H1 (cell line): ENCODE measurements at regions not wholly inside any gene's neighbourhood (a gene's known extent, or its start where the extent isn't known, plus 50 kb on each side); places are given as distances from the start of the nearest gene placed in this dataset.

Experiments used
- CTCF ChIA-PET: fragments of 300-600 bp; sonication (Branson Sonifier 250); formaldehyde crosslinking; loops from one replicate; lab custom pipeline; 2021; ENCODE audit not compliant: partially characterized antibody; lab: Charles Lee
- POLR2A ChIA-PET: fragments of 300-600 bp; sonication (Branson Sonifier 250); formaldehyde crosslinking; loops from one replicate; lab custom pipeline; 2021; ENCODE audit warnings: inconsistent platforms; ENCODE audit not compliant: partially characterized antibody; lab: Charles Lee
- DNase-seq, 2 experiments: peaks; one replicate each; pipeline versions ENCODE4 v3.0.0 to v3.0.0-alpha.2; 2010 to 2022; ENCODE audit warnings: low spot score in 2 of 2, low read depth in 1 of 2, mixed read lengths in 1 of 2
- FAIRE-seq: peaks from 2 replicates; lab custom pipeline; 2011; peaks lifted over from hg19 to GRCh38; lab: Jason Lieb, UNC
- H2AFZ ChIP-seq: 2 replicates; pipeline ENCODE4 v1.8.1; 2012; ENCODE audit warnings: low read length, inconsistent platforms
- H2AK5ac ChIP-seq: 2 replicates; pipeline ENCODE4 v1.6.1; 2013; ENCODE audit warnings: low read depth, low read length
- H2BK120ac ChIP-seq: replicated peaks from 2 replicates; pipeline ENCODE3; 2013; ENCODE audit warnings: low read depth, low read length, inconsistent platforms
- H2BK12ac ChIP-seq: 2 replicates; pipeline ENCODE4 v1.6.1; 2013; ENCODE audit warnings: low read depth, low read length
- H2BK15ac ChIP-seq: 2 replicates; pipeline ENCODE4 v1.6.1; 2013; ENCODE audit warnings: low read length
- H2BK20ac ChIP-seq: 2 replicates; pipeline ENCODE4 v1.6.1; 2013; ENCODE audit warnings: low read length
- H2BK5ac ChIP-seq: 2 replicates; pipeline ENCODE4 v1.6.1; 2013; ENCODE audit warnings: low read depth, low read length
- H3K14ac ChIP-seq: 2 replicates; pipeline ENCODE4 v1.6.1; 2013; ENCODE audit warnings: inconsistent platforms; ENCODE audit not compliant: insufficient read length
- H3K18ac ChIP-seq: 2 replicates; pipeline ENCODE4 v1.6.1; 2013; ENCODE audit warnings: low read length; ENCODE audit errors: extremely low read depth
- H3K23ac ChIP-seq: 2 replicates; pipeline ENCODE4 v1.6.1; 2013; ENCODE audit warnings: inconsistent platforms; ENCODE audit not compliant: insufficient read length
- H3K23me2 ChIP-seq: 2 replicates; pipeline ENCODE4 v1.6.1; 2013; ENCODE audit warnings: low read depth, low read length
- H3K27ac ChIP-seq: 2 replicates; pipeline ENCODE4 v1.6.1; 2011; ENCODE audit warnings: low read depth, low read length, inconsistent platforms
- H3K27me3 ChIP-seq, 4 experiments: replicated peaks in 1 of 4; 1 replicate in 1 of 4; 2 replicates in 3 of 4; pipeline versions ENCODE4 v1.6.1 to v1.8.1; 2011 to 2013; ENCODE audit warnings: low read length in 3 of 4, mild to moderate bottlenecking in 3 of 4, inconsistent platforms in 2 of 4, mixed read lengths in 2 of 4, moderate library complexity in 1 of 4; ENCODE audit not compliant: control insufficient read depth in 3 of 4, insufficient read depth in 3 of 4; ENCODE audit errors: extremely low read depth in 1 of 4
- H3K36me3 ChIP-seq, 4 experiments: 2 replicates each; pipeline versions ENCODE4 v1.6.1 to v1.8.1; 2011 to 2013; ENCODE audit warnings: mild to moderate bottlenecking in 4 of 4, low read length in 3 of 4, moderate library complexity in 2 of 4, control low read depth in 1 of 4, inconsistent platforms in 1 of 4; ENCODE audit not compliant: insufficient read depth in 4 of 4, control insufficient read depth in 2 of 4
- H3K4ac ChIP-seq: replicated peaks from 2 replicates; pipeline ENCODE3; 2013; ENCODE audit warnings: low read length, low read depth, mixed read lengths, inconsistent platforms; ENCODE audit not compliant: insufficient read length
- H3K4me1 ChIP-seq, 4 experiments: replicated peaks in 1 of 4; 1 replicate in 1 of 4; 2 replicates in 3 of 4; pipeline versions ENCODE4 v1.6.1 to v1.8.1; 2011 to 2013; ENCODE audit warnings: low read length in 3 of 4, inconsistent platforms in 2 of 4, mixed read lengths in 1 of 4; ENCODE audit not compliant: insufficient read depth in 4 of 4, control insufficient read depth in 3 of 4
- H3K4me2 ChIP-seq, 2 experiments: 2 replicates each; pipeline versions ENCODE4 v1.6.1 to v1.8.1; 2011 to 2013; ENCODE audit warnings: low read depth in 2 of 2, low read length in 2 of 2, control low read depth in 1 of 2, inconsistent platforms in 1 of 2, mild to moderate bottlenecking in 1 of 2; ENCODE audit not compliant: insufficient read depth in 1 of 2
- H3K4me3 ChIP-seq, 4 experiments: fragments of 200-600, 300-600 bp in 1 of 4; sonication (generic), shearing (Covaris generic), sonication (Bioruptor Twin) in 1 of 4; 2 replicates each; pipeline versions ENCODE4 v1.5.1 to v1.8.1; 2011 to 2016; ENCODE audit warnings: low read length in 4 of 4, low read depth in 3 of 4, control low read depth in 2 of 4, inconsistent platforms in 2 of 4, mild to moderate bottlenecking in 2 of 4, mixed read lengths in 1 of 4, moderate library complexity in 1 of 4; ENCODE audit not compliant: insufficient read depth in 2 of 4; ENCODE audit errors: extremely low read depth in 1 of 4
- H3K56ac ChIP-seq: replicated peaks from 2 replicates; pipeline ENCODE3; 2013; ENCODE audit warnings: low read depth, mild to moderate bottlenecking, mixed read lengths, low read length, inconsistent platforms; ENCODE audit not compliant: insufficient read length
- H3K79me1 ChIP-seq: 2 replicates; pipeline ENCODE4 v1.6.1; 2013; ENCODE audit warnings: low read depth, low read length, control low read depth
- H3K79me2 ChIP-seq, 2 experiments: 2 replicates each; pipeline versions ENCODE4 v1.6.1 to v1.8.1; 2012 to 2013; ENCODE audit warnings: low read length in 2 of 2, mild to moderate bottlenecking in 2 of 2, inconsistent platforms in 1 of 2; ENCODE audit not compliant: insufficient read depth in 2 of 2, control insufficient read depth in 1 of 2
- H3K9ac ChIP-seq, 4 experiments: replicated peaks in 1 of 4; 1 replicate in 1 of 4; 2 replicates in 3 of 4; pipeline versions ENCODE4 v1.6.1 to v1.8.1; 2011 to 2013; ENCODE audit warnings: low read depth in 3 of 4, low read length in 3 of 4, control low read depth in 2 of 4, mild to moderate bottlenecking in 2 of 4, moderate library complexity in 2 of 4, inconsistent platforms in 1 of 4; ENCODE audit errors: extremely low read depth in 1 of 4
- H3K9me3 ChIP-seq, 2 experiments: 2 replicates each; pipeline versions ENCODE4 v1.6.1 to v1.8.1; 2012 to 2013; ENCODE audit warnings: mild to moderate bottlenecking in 2 of 2, moderate library complexity in 2 of 2, control low read depth in 1 of 2, inconsistent platforms in 1 of 2, low read depth in 1 of 2, low read length in 1 of 2, mixed read lengths in 1 of 2; ENCODE audit not compliant: insufficient read depth in 2 of 2
- H4K20me1 ChIP-seq, 2 experiments: replicated peaks in 1 of 2; 2 replicates each; pipeline versions ENCODE3 to v1.8.1; 2011 to 2013; ENCODE audit warnings: inconsistent platforms in 2 of 2, low read length in 2 of 2, mild to moderate bottlenecking in 1 of 2; ENCODE audit not compliant: insufficient read depth in 2 of 2, control insufficient read depth in 1 of 2
- H4K5ac ChIP-seq: 2 replicates; pipeline ENCODE4 v1.6.1; 2013; ENCODE audit warnings: low read length, low read depth, mixed read lengths, inconsistent platforms; ENCODE audit not compliant: insufficient read length
- H4K8ac ChIP-seq: 2 replicates; pipeline ENCODE4 v1.8.0; 2013; ENCODE audit warnings: mild to moderate bottlenecking, moderate library complexity, low read length, inconsistent platforms; ENCODE audit not compliant: insufficient read depth; ENCODE audit errors: extremely low read depth
- H4K91ac ChIP-seq: replicated peaks from 2 replicates; pipeline ENCODE3; 2013; ENCODE audit warnings: low read length, mixed read lengths, inconsistent platforms; ENCODE audit not compliant: insufficient read length
- ATF2 ChIP-seq: IDR thresholded peaks from 2 replicates; pipeline ENCODE4 v1.6.1; 2012; ENCODE audit warnings: low read length, inconsistent platforms
- CBX5 ChIP-seq: fragments of 300-800, 300-1000 bp; sonication (generic); IDR thresholded peaks from 2 replicates; pipeline ENCODE4 v1.7.1; 2016; ENCODE audit warnings: antibody characterized with exemption, low read length, low read depth
- CREB1 ChIP-seq: IDR thresholded peaks from 2 replicates; pipeline ENCODE4 v1.6.1; 2012; ENCODE audit warnings: inconsistent platforms
- CTCF ChIP-seq, 3 experiments: IDR thresholded peaks; 1 replicate in 2 of 3; 2 replicates in 1 of 3; pipeline versions ENCODE4 v1.5.1 to v1.6.1; 2011; ENCODE audit warnings: low read length in 3 of 3, mild to moderate bottlenecking in 3 of 3, inconsistent platforms in 2 of 3, low read depth in 1 of 3, moderate library complexity in 1 of 3; ENCODE audit not compliant: insufficient read depth in 1 of 3; ENCODE audit errors: control extremely low read depth in 1 of 3
- E2F6 ChIP-seq: IDR thresholded peaks from 2 replicates; pipeline ENCODE4 v1.6.1; 2012; ENCODE audit warnings: inconsistent platforms
- EP300 ChIP-seq, 2 experiments: IDR thresholded peaks; 1 replicate in 1 of 2; 2 replicates in 1 of 2; pipeline ENCODE4 v1.6.1; 2011 to 2012; ENCODE audit warnings: low read depth in 2 of 2, low read length in 2 of 2, mild to moderate bottlenecking in 2 of 2, borderline replicate concordance in 1 of 2, inconsistent platforms in 1 of 2, moderate library complexity in 1 of 2
- PHF8 ChIP-seq: fragments of 200-600 bp; sonication (generic); conservative IDR thresholded peaks from 2 replicates; pipeline ENCODE4 v1.7.1; 2012; ENCODE audit warnings: low read depth, mild to moderate bottlenecking, inconsistent platforms, low read length, moderate library complexity
- POLR2A ChIP-seq, 2 experiments: IDR thresholded peaks; 1 replicate in 1 of 2; 2 replicates in 1 of 2; pipeline ENCODE4 v1.6.1; 2011; ENCODE audit warnings: low read depth in 2 of 2, low read length in 2 of 2, mild to moderate bottlenecking in 2 of 2; ENCODE audit errors: control extremely low read depth in 1 of 2
- SRF ChIP-seq: IDR thresholded peaks from 2 replicates; pipeline ENCODE4 v1.6.1; 2011; ENCODE audit warnings: mild to moderate bottlenecking, low read depth, low read length, moderate library complexity
- TAF7 ChIP-seq: optimal IDR thresholded peaks from 2 replicates; pipeline ENCODE3; 2011; ENCODE audit warnings: low read depth, mild to moderate bottlenecking, inconsistent platforms, low read length, moderate library complexity, borderline replicate concordance
- WGBS, 2 experiments: shearing (Covaris generic) in 1 of 2; methylation state at CpG; one replicate each; pipeline versions ENCODE4 v1.1.6 to v1.1.7; 2013 to 2015; ENCODE audit warnings: low lambda C conversion rate in 2 of 2, mixed read lengths in 2 of 2, inconsistent platforms in 1 of 2, low coverage in 1 of 2, missing lambda C conversion rate in 1 of 2; ENCODE audit not compliant: insufficient replicate concordance in 2 of 2, insufficient coverage in 1 of 2, insufficient read length in 1 of 2; ENCODE audit errors: extremely low coverage in 1 of 2, missing lambda C conversion rate in 1 of 2; 5-methylcytosine and 5-hydroxymethylcytosine counted together

GRCh38 chr6:5860849-5861248, 145.9 kb downstream of the NRN1 start:
- POLR2A ChIA-PET = no interaction called here
- no peak overlapping the region for H2BK20ac ChIP-seq
- no peaks in the 10 kb centered on the region for H3K27me3 ChIP-seq
- H3K9ac ChIP-seq = no peak overlapping the region
- H3K23me2 ChIP-seq = no peaks in the 10 kb centered on the region
- no peak overlapping the region for H4K91ac ChIP-seq
- H3K4me1 ChIP-seq = no peaks in the 10 kb centered on the region
- no peak overlapping the region for H3K56ac ChIP-seq
- H3K23ac ChIP-seq = no peak overlapping the region
- no peak overlapping the region for H3K4me3 ChIP-seq
- H3K14ac ChIP-seq = no peak overlapping the region
- H4K8ac ChIP-seq = no peak overlapping the region
- H2BK120ac ChIP-seq = no peak overlapping the region
- no peak overlapping the region for H3K18ac ChIP-seq
- no peaks in the 10 kb centered on the region for H3K9me3 ChIP-seq
- CTCF ChIA-PET = no interaction called here
- no peaks in the 10 kb centered on the region for H3K79me1 ChIP-seq
- FAIRE-seq = no peak
- no peaks in the 10 kb centered on the region for H4K20me1 ChIP-seq
- no peak overlapping the region for H2AK5ac ChIP-seq
- H2BK5ac ChIP-seq = no peak overlapping the region
- H2BK12ac ChIP-seq = no peak overlapping the region
- H3K79me2 ChIP-seq = no peaks in the 10 kb centered on the region
- H2BK15ac ChIP-seq = no peak overlapping the region
- H4K5ac ChIP-seq = no peak overlapping the region
- H3K36me3 ChIP-seq = no peaks in the 10 kb centered on the region
- WGBS, 2 experiments = 89% methylated on average over 5 of the region's 5 CpGs; no CpG with 5 or more reads in 1 of the 2 experiments
- no peak overlapping the region for H3K4ac ChIP-seq
- H3K4me2 ChIP-seq = no peak overlapping the region
- no peak overlapping the region for H2AFZ ChIP-seq
- no peak for DNase-seq
- no peak overlapping the region for H3K27ac ChIP-seq
- TF ChIP-seq CREB1 = no peak
- no peak for TF ChIP-seq CTCF (IDR thresholded peaks at IDR 0.05; ENCODE audit: control extremely low read depth in 1 of 3, insufficient read depth in 1 of 3, low read depth in 1 of 3, low read length in 3 of 3)
- no peak for TF ChIP-seq TAF7
- no peak for TF ChIP-seq POLR2A (IDR thresholded peaks at IDR 0.05; ENCODE audit: control extremely low read depth in 1 of 2, low read depth in 2 of 2, low read length in 2 of 2)
- no peak for TF ChIP-seq E2F6
- no peak for TF ChIP-seq PHF8
- TF ChIP-seq ATF2 = no peak
- TF ChIP-seq CBX5 = no peak
- no peak for TF ChIP-seq SRF
- no peak for TF ChIP-seq EP300 (IDR thresholded peaks at IDR 0.05; ENCODE audit: borderline replicate concordance in 1 of 2, low read depth in 2 of 2, low read length in 2 of 2)
